ENCODE measurements at regions not wholly inside any gene's neighbourhood (a gene's known extent, or its start where the extent isn't known, plus 50 kb on each side); places are given as distances from the start of the nearest gene placed in this dataset.

GRCh38 chr5:56460681-56461191, 227.6 kb upstream of the ANKRD55 start (continued):
- no peak for TF ChIP-seq REST (IDR thresholded peaks at IDR 0.05; ENCODE audit: low read depth, low read length)
- peak; percentile 89 for TF ChIP-seq RCOR1 (IDR thresholded peaks at IDR 0.05; ENCODE audit: low read length)
- peak; percentile 42 for TF ChIP-seq RAD21 (IDR thresholded peaks at IDR 0.05; ENCODE audit: low read length)
- TF ChIP-seq USF1 (IDR thresholded peaks at IDR 0.05; ENCODE audit: borderline replicate concordance, low read depth), result no peak
- TF ChIP-seq USF2 (IDR thresholded peaks at IDR 0.05; ENCODE audit: borderline replicate concordance, low read depth, low read length), result no peak
- no peak for TF ChIP-seq EZH2phosphoT487 (IDR thresholded peaks at IDR 0.05; ENCODE audit: borderline replicate concordance, low read depth)
- TF ChIP-seq FOXJ3 (CRISPR knock-in tag; IDR thresholded peaks at IDR 0.05), result peak; percentile 90
- peak; percentile 75 for TF ChIP-seq CHD2 (IDR thresholded peaks at IDR 0.05; ENCODE audit: low read length, partially characterized antibody)

GRCh38 chr5:56460195-56460546, 227.0 kb upstream of the ANKRD55 start:
- no peaks in the 10 kb centered on the region for H3K36me3 ChIP-seq (replicated peaks in 1 of 2; ENCODE audit: control insufficient read depth in 1 of 2, insufficient read depth in 2 of 2, low read length in 1 of 2)
- peaks cover 22 to 51% of the 10 kb centered on the region in 2 experiments; a peak in 3 of 4 replicates for H3K4me1 ChIP-seq (ENCODE audit: control insufficient read depth in 1 of 2, insufficient read depth in 2 of 2, low read depth in 1 of 2, low read length in 1 of 2)
- H3K27ac ChIP-seq (ENCODE audit: low read depth in 2 of 2, low read length in 1 of 2), result peak overlapping the region; percentile 41 to 99; a peak in 3 of 4 replicates
- POLR2A ChIA-PET, result interaction anchor here (1.0 to 1.9 kb wide), 2 partner anchors 20 to 253 kb away, joined by 4 to 8 read pairs; no protein-coding TSS in a partner anchor
- H3F3A ChIP-seq (replicated peaks; ENCODE audit: insufficient read depth), result peaks cover 12% of the 10 kb centered on the region
- no peaks in the 10 kb centered on the region for H4K20me1 ChIP-seq (ENCODE audit: insufficient read depth)
- WGBS (ENCODE audit: low lambda C conversion rate), result 56% methylated on average over 2 of the region's 2 CpGs
- no peak for TF ChIP-seq GATA2 (CRISPR knock-in tag; IDR thresholded peaks at IDR 0.05)
- no peak for TF ChIP-seq TAF1 (IDR thresholded peaks at IDR 0.05; ENCODE audit: borderline replicate concordance, low read depth, low read length)
- no peak for TF ChIP-seq TCF12 (IDR thresholded peaks at IDR 0.05)
- no peak for TF ChIP-seq EZH2phosphoT487 (IDR thresholded peaks at IDR 0.05; ENCODE audit: borderline replicate concordance, low read depth)
- no peak for TF ChIP-seq YY1 (IDR thresholded peaks at IDR 0.05; ENCODE audit: low read depth)
- no peak for TF ChIP-seq ELF1 (IDR thresholded peaks at IDR 0.05)
- TF ChIP-seq SMC3 (IDR thresholded peaks at IDR 0.05; ENCODE audit: low read depth, low read length), result no peak
- no peak for TF ChIP-seq EP300 (IDR thresholded peaks at IDR 0.05; ENCODE audit: borderline replicate concordance in 1 of 2, low read depth in 1 of 2, low read length in 1 of 2)
- TF ChIP-seq RFX5 (IDR thresholded peaks at IDR 0.05; ENCODE audit: low read length), result no peak
- no peak for TF ChIP-seq USF2 (IDR thresholded peaks at IDR 0.05; ENCODE audit: borderline replicate concordance, low read depth, low read length)
- no peak for TF ChIP-seq JUND (IDR thresholded peaks at IDR 0.05)
- TF ChIP-seq NFIC (IDR thresholded peaks at IDR 0.05; ENCODE audit: borderline replicate concordance), result no peak
- TF ChIP-seq RXRA (IDR thresholded peaks at IDR 0.05; ENCODE audit: borderline replicate concordance, low read depth), result no peak
- H3K9ac ChIP-seq, result no peak overlapping the region
- no peaks in the 10 kb centered on the region for H3K9me3 ChIP-seq
- H3K27me3 ChIP-seq (ENCODE audit: insufficient read depth), result no peaks in the 10 kb centered on the region
- DNase-seq, result no peak
- peak overlapping the region; percentile 45; the same call in 1 of the 2 replicates for H3K4me2 ChIP-seq
- H3K79me2 ChIP-seq (ENCODE audit: insufficient read depth), result no peaks in the 10 kb centered on the region
- CTCF ChIA-PET, result interaction anchor here (0.9 to 1.5 kb wide), 5 partner anchors 17 to 379 kb away, joined by 3 to 4 read pairs (median 4); no protein-coding TSS in a partner anchor
- no peak overlapping the region for H3K4me3 ChIP-seq (ENCODE audit: low read depth in 2 of 2, low read length in 1 of 2)
- 0 out of 2 replicates have a peak overlapping the region, but pooled peaks have one; percentile 27 for H2AFZ ChIP-seq (ENCODE audit: low read depth)
- H3K9me2 ChIP-seq, result no peaks in the 10 kb centered on the region
